ENCODE measurements at regions not wholly inside any gene's neighbourhood (a gene's known extent, or its start where the extent isn't known, plus 50 kb on each side); places are given as distances from the start of the nearest gene placed in this dataset.
"Not testable (repeated sequence)": the region's sequence is repeated elsewhere in the genome, so short reads cannot be mapped to it uniquely, and the experiment has no call there.

DNA sequence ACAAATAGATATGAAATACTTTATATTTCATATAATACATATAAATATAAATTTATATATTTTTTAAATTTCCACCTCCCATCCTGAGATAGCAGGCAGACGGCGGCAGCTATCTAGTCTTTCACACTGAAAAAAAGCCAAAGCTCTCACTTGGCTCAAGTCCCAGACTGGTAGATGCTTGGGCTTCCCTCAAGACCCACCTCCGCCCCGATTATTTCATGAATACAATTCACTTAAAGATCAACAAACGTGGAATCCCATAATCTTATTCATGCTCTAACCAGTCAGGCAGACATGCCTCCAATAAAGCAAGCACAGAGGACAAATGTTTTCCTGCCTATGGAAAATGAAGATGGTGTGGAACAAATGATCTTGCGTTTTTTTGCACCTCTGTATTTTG is 275.9 kb upstream of the NR2F2 start:
- no peak for DNase-seq (ENCODE audit: low spot score)

DNA sequence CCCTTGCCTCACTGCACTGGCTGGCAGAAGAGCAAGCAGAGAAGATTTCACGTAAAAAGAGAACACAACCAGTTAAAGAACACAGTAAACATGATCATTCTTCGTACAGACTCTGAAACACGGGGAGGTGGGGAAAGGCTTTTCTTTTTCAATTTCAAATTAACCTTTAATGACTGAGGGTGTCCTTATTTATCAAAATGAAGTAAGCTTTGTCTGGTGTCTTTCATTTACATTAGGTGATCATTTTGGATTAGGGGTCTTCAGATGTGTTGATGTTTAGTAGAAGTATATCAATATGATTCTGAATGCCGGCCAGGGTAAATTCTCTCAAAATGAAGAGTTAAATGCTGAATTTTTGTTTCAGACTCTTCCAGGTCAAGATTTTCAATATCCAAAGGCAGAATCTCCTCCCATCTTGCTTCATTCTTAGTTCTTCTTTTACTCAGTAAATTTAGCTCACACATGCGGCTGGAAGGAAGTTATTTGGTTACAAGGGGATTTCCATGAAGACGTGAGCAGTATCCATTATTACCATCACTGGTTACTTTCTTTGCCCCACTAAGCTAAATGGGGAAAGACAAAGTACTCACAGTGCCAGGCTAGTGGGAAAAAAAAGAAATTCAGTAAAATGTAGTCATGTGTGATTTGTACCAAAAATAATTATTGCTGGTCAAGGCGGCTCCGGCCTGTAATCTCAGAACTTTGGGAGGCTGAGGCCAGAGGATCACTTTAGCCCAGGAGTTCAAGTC is 272.2 kb upstream of the NR2F2 start:
- DNase-seq (ENCODE audit: low spot score), result no peak

GRCh38 chr15:96058852-96059103 is 271.7 kb upstream of the NR2F2 start:
- not testable (repeated sequence) for DNase-seq (ENCODE audit: low spot score)

DNA sequence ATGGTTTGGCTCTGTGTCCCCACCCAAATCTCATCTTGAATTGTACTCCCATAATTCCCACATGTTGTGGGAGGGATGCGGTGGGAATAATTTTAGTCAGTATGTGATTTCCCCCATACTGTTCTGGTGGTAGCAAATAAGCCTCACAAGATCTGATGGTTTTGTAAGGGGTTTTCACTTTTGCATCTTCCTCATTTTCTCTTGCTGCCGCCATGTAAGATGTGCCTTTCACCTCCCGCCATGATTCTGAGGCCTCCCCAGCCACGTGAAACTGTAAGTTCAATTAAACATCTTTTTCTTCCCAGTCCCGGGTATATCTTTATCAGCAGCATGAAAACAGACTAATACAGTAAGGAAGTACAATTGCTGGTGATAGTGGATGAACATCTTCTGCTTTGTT is 269.9 kb upstream of the NR2F2 start:
- DNase-seq (ENCODE audit: low spot score), result not testable (repeated sequence)

- DNase-seq (ENCODE audit: low spot score), result no peak
Measured at GRCh38 chr15:96064351-96064756, 266.1 kb upstream of the NR2F2 start.

GRCh38 chr15:96066126-96066525 is 264.4 kb upstream of the NR2F2 start:
- no peak for DNase-seq (ENCODE audit: low spot score)

DNA sequence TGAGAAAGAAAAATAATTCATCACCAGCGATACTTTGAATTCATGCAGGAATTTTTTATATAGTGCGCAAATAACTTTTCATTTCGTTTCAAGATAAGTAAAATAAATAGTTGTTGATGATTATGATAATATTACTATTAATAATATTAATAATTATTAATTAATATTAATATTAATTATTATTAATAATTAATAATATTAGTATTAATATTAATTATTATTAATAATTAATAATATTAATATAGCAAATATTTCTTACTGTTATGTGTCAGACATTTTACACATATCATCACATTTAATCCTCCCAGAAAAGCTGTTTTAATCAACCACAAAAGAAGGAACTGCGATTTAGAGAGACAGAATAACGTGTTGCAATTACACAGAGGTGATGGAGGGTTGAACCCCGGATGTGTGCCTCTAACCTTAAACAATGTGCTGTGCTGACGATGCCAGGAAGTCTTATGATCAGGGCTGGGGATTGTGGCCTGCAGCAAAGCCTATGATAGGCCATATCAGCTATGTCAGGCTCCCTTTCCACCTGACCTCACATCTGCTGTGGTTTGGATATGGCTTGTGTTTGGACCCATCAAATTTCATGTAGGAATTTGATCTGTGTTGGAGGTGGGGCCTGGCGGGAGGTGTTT is 263.5 kb upstream of the NR2F2 start:
- DNase-seq (ENCODE audit: low spot score), result no peak

GRCh38 chr15:96067677-96068076 is 262.8 kb upstream of the NR2F2 start:
- DNase-seq (ENCODE audit: low spot score), result no peak

DNA sequence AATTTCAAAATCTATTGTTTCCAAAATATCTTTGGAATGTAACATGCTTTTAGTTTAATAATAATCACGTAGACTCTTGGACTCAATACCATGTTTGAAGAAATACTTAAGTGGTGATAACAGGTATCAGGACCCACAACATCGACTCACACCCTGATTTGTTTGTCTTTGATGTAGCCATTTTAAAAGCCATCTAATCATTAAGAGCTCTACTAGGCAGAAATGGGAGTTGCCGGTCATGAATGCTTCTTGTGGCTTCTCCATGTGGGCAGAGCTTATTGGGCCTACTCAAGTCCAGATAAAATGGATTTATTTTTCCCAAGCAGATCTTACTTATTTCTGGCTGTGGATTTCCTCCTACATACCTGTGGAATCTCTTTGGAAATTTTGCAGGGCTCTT is 261.6 kb upstream of the NR2F2 start:
- DNase-seq (ENCODE audit: low spot score), result no peak

DNA sequence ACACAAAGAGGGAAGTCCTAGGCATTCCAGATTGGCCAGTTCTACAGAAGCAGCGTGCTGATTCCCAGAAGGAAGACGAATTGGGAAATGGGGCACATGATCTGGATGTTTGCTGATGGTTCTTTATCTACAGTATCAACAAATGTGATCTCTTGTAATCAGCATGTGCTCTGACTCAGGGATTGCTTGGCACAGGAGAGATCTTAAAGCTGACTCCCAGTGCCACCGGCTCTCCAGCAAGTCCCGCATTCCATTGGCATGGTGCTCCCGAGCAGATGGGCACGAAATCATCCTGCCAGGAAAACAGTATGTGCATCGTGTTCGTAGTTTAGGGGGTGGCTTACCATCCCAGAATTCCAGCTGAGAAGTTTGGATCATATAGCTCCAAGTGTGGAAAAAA is 259.9 kb upstream of the NR2F2 start:
- DNase-seq (ENCODE audit: low spot score), result peak; percentile 81

DNA sequence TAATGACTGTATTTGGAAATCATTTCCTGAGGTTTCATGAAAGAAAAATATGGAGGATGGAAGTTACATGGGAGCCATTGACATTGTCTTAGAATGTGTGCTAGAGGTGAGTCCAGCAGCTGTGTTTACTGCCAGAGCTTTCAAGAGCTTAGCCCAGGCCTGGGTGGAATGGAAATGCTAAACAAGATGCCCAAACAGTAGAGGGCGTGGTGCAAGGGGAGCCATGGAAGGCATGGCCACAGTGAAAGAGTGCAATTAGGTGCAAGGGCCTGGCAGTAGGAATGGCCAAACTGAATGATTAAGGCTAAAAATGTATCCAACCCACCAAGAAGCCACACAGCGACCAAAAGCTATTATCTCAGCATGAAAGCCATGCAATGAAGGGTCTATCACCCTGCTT is 257.7 kb upstream of the NR2F2 start:
- DNase-seq (ENCODE audit: low spot score), result no peak

DNA sequence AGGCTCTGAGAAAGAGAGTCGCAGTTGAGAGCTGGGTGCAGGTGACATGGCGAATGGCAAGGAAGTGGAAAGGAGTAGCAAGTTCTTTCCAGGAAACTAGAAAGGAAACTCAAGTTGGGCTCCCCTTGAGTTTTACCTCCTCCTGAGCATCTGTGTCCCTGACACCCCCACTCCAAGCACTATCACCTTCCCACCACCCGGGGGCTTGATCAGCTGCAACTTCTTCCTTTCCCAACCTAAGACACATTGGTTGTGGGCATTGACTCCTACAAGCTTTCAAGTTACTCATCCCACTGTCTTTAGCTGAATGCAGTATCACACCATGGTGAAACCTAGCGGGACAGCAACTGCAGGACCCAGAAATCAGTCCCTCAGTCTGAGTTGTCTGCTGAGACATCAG is 256.6 kb upstream of the NR2F2 start:
- no peak for DNase-seq (ENCODE audit: low spot score)

- DNase-seq (ENCODE audit: low spot score), result no peak
Measured at GRCh38 chr15:96075895-96076294, 254.6 kb upstream of the NR2F2 start.

DNA sequence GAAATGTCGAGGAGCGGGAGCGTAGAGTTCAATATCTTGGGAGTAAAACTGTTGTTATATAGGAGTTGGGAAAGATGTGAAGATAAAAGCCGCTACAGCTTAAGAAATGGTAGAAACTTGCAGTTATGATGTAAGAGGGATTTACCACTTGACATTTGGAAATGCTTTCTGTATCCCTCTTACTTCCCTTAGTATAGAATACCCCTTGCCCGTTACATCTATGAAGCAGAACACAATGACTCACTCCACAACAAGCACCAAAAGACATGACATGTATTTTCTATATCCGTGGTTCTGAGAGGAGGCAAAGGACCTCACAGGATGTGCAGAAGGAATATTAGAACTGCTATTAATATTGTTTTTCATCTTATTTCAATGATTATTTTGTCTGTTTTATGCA is 254.2 kb upstream of the NR2F2 start:
- DNase-seq (ENCODE audit: low spot score), result no peak

DNA sequence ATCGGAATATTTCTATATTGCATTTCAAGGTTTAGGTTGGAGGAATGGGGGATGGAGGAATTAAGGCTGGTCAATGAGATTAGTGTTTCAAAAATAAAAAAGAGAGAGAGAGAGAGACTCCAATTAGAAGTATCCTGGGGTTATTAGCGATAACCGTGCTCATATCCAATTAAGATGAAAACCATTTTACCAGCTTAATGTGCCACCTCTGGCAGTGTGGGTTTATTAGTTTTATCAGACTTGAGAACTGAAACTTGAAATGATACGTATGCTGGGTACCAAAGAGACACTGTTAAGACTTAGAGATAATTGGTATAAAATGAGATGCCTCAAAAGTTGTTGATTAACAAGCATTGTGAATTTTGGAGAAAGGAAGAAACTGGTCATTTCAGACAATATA is 251.5 kb upstream of the NR2F2 start:
- no peak for DNase-seq (ENCODE audit: low spot score)

DNA sequence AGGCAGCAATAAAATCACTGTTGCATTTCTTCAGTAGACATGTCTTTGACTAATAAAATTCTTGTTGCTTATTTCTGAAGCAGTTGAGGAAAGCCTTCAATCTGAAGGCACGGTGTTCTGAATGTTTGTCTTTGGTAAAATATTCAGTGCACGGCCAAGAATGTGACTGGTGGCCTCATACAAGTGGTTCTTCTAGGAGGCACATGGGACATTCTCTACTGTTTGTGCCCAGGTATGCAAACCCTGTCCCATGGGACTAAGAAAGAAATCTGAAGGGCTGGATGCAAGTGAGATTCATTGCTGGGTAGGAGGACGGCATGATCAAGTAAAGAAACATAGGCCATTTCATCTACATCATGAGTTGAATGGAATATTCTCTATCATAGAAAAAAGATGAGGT is 250.6 kb upstream of the NR2F2 start:
- no peak for DNase-seq (ENCODE audit: low spot score)

- no peak for DNase-seq (ENCODE audit: low spot score)
Measured at GRCh38 chr15:96086164-96086563, 244.3 kb upstream of the NR2F2 start.

DNA sequence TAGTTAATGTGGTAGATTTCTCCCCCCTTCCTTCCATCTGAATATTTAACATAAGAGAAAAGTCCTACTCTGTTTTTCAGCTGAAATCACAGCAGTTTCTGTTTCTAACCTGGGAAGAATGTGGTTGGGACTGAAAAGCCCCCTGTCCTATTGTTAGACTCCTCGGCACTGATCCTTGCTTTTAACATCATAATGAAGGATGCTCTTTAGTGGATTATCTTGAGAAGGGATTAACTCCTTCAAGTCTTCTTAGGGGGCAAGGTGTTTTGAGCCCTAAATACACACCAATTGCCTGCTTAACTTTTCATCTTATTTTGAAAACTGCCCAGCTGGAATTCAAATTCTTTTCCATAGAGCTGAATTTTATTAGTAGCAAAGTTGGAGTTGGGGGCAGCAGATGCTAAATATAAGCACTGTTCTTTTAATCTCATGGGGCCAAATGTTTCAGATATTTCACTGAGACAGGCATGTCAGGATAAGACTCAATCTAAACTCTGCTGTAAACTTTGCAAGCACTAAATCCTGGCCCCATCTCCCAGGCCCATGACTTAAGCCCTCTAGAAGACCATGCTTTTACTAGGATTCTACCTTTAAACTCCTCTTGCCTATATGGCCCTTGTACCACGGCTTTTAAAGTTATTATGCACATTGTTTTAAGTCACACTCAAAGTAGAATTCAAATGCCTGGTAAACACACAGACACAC is 243.2 kb upstream of the NR2F2 start:
- no peak for DNase-seq (ENCODE audit: low spot score)

DNA sequence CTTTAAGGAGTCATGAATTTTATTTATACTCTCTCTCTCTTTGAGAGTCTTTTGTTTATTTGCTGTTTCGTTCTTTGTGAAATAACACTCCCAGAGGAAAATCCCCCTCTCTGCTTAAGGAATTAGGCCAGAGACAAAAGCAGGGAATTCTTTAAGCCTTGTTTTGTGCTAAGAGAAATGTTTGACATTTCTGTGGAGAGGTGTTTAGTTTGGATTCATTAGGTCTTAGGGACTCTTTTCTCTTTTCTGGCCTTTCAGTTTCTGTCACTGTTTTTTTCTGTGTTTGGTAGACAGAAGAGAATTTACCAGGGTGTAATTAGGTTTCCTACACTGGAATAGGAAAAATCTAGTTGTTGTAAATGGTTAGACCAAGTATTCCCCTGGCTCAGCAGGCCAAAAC is 241.8 kb upstream of the NR2F2 start:
- no peak for DNase-seq (ENCODE audit: low spot score)

GRCh38 chr15:96089405-96090058 is 241.0 kb upstream of the NR2F2 start:
- DNase-seq (ENCODE audit: low spot score), result no peak

DNA sequence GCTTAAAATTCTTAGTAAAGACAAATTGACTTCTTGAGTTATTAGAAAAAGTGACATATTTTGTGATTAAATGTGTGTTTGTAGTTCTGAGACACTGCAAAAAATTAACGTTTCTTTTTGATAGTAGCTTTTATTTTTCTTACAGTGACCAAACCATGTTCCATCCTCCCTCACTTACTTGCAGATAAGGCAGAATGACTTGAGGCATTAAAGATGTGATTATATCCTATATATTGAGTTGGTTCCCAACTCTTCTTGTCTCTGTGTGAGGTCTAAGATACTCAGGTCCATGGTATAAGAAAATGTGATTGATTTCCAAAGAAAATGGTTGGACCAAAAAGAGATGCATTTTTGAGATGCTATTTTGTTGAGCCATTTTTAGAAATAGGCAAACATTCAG is 238.3 kb upstream of the NR2F2 start:
- DNase-seq (ENCODE audit: low spot score), result no peak

DNA sequence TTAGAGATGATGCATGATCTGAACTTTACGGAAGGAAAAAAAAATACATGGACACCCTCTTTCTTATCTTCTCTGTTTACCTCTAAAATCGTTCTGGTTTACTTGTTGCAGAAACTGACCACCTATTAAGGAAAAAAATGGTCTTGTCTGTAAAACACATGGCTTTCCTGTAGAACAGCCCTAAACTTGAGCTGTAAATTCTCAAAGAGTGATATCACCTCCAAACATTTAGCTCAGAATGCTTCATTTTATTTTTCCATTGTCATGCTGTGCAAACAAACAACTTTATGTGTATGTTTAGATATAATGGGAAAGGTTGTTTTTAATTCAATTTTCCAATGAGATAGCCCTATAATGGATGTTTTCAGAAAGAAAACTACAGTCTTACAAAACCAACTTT is 237.4 kb upstream of the NR2F2 start:
- no peak for DNase-seq (ENCODE audit: low spot score)

DNA sequence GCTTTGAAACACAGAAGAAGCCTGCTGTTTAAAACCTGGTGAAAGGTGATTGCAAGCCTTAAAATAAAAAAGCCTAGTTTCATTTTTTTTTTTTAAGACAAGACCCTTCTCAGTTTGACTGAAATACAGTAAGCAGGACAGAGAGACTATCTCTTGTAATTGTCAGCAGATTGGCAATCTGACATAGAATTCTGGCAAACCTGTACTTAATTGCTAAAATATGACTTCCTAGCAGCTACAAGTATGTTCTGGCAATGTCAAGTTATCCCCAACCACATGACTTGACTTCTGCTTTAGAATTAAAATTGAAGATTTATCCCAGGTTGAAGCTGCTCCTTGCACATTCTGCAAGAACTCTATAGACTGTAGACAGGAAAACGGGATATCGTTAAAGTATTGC is 232.8 kb upstream of the NR2F2 start:
- DNase-seq (ENCODE audit: low spot score), result peak; percentile 5
